Adrenal gland (tissue), 5 donors: ENCODE measurements at regions not wholly inside any gene's neighbourhood (a gene's known extent, or its start where the extent isn't known, plus 50 kb on each side); places are given as distances from the start of the nearest gene placed in this dataset.

Source experiments
- POLR2A ChIP-seq, 2 donors: fragments of 450-650 bp; IDR thresholded peaks; one replicate each; pipeline ENCODE4 v1.6.1; 2017; ENCODE audit warnings: antibody characterized with exemption in 2 of 2, mild to moderate bottlenecking in 2 of 2, moderate library complexity in 1 of 2
- TF ChIP-seq, protein P1 (sequence below), 6 experiments: fragments of 450-650 bp in 4 of 6; fragments of 200-600 bp in 2 of 6; sonication (generic) in 1 of 6; IDR thresholded peaks; 1 replicate in 5 of 6; 2 replicates in 1 of 6; pipeline versions ENCODE4 v1.5.1 to v1.8.0; 2016 to 2021; ENCODE audit warnings: antibody characterized with exemption in 6 of 6, mild to moderate bottlenecking in 2 of 6, moderate library complexity in 1 of 6
- donor health status: DM: no; HTN: no; CAD: no.

DNA sequence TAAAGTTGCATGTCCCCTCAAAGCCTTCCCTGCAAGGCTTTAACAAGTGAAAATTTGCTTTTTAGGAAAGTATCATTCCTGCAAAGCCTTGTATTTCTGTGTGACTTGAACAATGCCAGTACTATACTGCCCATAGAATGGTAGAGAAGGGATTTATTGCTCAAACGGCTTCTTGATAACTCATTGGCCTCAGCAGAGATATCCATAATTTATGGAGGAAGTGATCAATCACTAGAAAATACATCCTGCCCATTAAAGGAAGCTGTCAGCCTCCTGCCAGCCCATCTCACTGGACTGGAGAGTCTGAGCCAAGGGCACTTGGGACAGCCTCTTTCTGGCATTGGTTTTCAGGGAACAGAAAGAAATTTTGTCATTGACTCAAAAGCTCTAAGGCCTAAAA is 152.6 kb downstream of the XPNPEP1 start:
- TF ChIP-seq, protein P1, sequence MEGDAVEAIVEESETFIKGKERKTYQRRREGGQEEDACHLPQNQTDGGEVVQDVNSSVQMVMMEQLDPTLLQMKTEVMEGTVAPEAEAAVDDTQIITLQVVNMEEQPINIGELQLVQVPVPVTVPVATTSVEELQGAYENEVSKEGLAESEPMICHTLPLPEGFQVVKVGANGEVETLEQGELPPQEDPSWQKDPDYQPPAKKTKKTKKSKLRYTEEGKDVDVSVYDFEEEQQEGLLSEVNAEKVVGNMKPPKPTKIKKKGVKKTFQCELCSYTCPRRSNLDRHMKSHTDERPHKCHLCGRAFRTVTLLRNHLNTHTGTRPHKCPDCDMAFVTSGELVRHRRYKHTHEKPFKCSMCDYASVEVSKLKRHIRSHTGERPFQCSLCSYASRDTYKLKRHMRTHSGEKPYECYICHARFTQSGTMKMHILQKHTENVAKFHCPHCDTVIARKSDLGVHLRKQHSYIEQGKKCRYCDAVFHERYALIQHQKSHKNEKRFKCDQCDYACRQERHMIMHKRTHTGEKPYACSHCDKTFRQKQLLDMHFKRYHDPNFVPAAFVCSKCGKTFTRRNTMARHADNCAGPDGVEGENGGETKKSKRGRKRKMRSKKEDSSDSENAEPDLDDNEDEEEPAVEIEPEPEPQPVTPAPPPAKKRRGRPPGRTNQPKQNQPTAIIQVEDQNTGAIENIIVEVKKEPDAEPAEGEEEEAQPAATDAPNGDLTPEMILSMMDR (IDR thresholded peaks at IDR 0.05): no peak
- no peak for TF ChIP-seq POLR2A (IDR thresholded peaks at IDR 0.05)
